Naive B cell (primary cell): ENCODE measurements at regions not wholly inside any gene's neighbourhood (a gene's known extent, or its start where the extent isn't known, plus 50 kb on each side); places are given as distances from the start of the nearest gene placed in this dataset.

ENCODE experiments used
- ATAC-seq, 2 donors: fragments of 150-1000 bp; cut with Tn5 transposase; 2 replicates each; pipeline ENCODE4 v1.10.0; 2021; ENCODE audit warnings: low read depth in 2 of 2, mild to moderate bottlenecking in 2 of 2, moderate library complexity in 2 of 2
- DNase-seq: peaks from one replicate; pipeline ENCODE4 v3.0.0; 2022
- H3K27ac Mint-ChIP-seq, 6 donors: one replicate each; pipeline ENCODE4 v1.8.0; 2020 to 2022; ENCODE audit warnings: mild to moderate bottlenecking in 6 of 6, mixed read lengths in 6 of 6, moderate library complexity in 5 of 6, inconsistent platforms in 2 of 6
- H3K27me3 Mint-ChIP-seq, 3 donors: one replicate each; pipeline ENCODE4 v1.8.0; 2021 to 2022; ENCODE audit warnings: mixed read lengths in 3 of 3, mild to moderate bottlenecking in 1 of 3
- H3K36me3 Mint-ChIP-seq, 2 donors: one replicate each; pipeline ENCODE4 v1.8.0; 2020 to 2022; ENCODE audit warnings: mixed read lengths in 2 of 2, inconsistent platforms in 1 of 2, mild to moderate bottlenecking in 1 of 2
- H3K4me1 Mint-ChIP-seq, 3 donors: one replicate each; pipeline ENCODE4 v1.8.0; 2020 to 2022; ENCODE audit warnings: mixed read lengths in 3 of 3, inconsistent platforms in 1 of 3, mild to moderate bottlenecking in 1 of 3, moderate library complexity in 1 of 3
- H3K4me3 Mint-ChIP-seq, 8 donors: one replicate each; pipeline ENCODE4 v1.8.0; 2020 to 2022; ENCODE audit warnings: mild to moderate bottlenecking in 8 of 8, mixed read lengths in 8 of 8, moderate library complexity in 8 of 8, inconsistent platforms in 2 of 8
- H3K9me3 Mint-ChIP-seq, 7 donors: one replicate each; pipeline ENCODE4 v1.8.0; 2020 to 2022; ENCODE audit warnings: mixed read lengths in 7 of 7, mild to moderate bottlenecking in 5 of 7, inconsistent platforms in 2 of 7, moderate library complexity in 1 of 7

DNA sequence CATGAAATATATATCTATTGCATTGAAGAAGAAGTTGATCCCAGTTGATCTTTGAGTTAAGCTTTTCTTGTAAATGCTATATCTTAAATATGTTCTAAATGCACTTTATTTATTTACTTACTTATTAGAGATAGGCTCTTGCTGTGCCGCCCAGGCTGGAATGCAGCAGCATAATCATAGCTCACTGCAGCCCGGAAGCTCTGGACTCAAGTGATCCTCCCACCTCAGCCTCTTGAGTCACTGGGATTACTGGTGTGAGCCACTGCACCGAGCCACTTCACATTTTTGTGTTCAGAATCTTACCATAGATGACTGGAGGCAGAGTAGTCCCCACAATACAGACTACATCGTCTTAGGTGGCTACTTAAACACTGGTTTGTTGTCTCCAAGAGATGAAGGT is 324.3 kb upstream of the SLIT2 start:
- Mint-ChIP-seq H3K4me3 (no peak overlapping the region), H3K27me3 (no peaks in the 10 kb centered on the region), H3K27ac (no peak overlapping the region), H3K9me3 (peaks cover 0 to 7% (median 2%) of the 10 kb centered on the region in 7 donors), H3K4me1 (no peaks in the 10 kb centered on the region), H3K36me3 (no peaks in the 10 kb centered on the region)
- ATAC-seq (no peak), DNase-seq (no peak)

DNA sequence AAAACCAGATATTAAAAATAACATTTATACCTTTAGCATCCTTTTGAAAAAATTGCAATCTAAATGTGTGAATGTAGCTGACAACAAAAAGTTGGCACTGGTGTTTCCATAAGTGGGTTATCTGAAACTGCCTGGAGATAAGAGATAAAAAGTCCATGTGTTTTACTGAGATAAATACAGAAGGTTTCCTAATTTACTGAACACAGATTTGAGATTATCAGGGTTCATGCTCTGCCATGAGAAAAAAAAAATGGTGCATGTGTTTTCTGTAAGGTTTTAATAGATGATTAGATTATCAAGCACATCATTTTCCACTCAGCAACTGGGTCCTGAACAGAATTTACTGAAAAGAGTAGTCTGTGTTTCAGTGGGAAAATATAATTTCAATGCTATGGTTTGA is 326.2 kb upstream of the SLIT2 start:
- DNase-seq (no peak), ATAC-seq (no peak)
- H3K36me3 Mint-ChIP-seq, result no peaks in the 10 kb centered on the region
- no peak overlapping the region for H3K27ac Mint-ChIP-seq
- no peaks in the 10 kb centered on the region for H3K27me3 Mint-ChIP-seq
- H3K4me1 Mint-ChIP-seq, result no peaks in the 10 kb centered on the region
- H3K9me3 Mint-ChIP-seq, result peaks cover 0 to 7% (median 0%) of the 10 kb centered on the region in 7 donors
- no peak overlapping the region for H3K4me3 Mint-ChIP-seq

DNA sequence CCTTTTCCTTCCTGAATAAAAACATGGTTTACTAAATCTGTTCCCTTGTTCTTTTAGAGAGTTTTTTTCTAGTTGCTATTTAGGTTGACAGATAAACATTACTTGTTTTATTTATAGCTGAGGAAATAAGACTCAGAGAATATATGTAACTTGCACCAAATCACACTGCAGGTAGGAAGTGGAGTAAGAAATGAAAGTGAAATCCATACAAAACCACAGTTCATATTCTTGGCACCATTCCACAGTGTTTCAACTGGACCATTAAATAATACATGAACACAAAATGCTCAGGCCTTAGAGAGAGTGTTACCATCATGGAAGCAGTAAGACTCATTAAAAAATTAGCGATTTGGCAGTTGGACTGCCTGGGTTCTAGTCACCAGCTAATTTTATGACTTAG is 326.9 kb upstream of the SLIT2 start:
- DNase-seq, result no peak
- no peaks in the 10 kb centered on the region for H3K36me3 Mint-ChIP-seq
- no peaks in the 10 kb centered on the region for H3K27me3 Mint-ChIP-seq
- peaks cover 0 to 7% (median 0%) of the 10 kb centered on the region in 7 donors for H3K9me3 Mint-ChIP-seq
- H3K27ac Mint-ChIP-seq, result no peak overlapping the region
- no peak overlapping the region for H3K4me3 Mint-ChIP-seq
- no peaks in the 10 kb centered on the region for H3K4me1 Mint-ChIP-seq
- no peak for ATAC-seq

DNA sequence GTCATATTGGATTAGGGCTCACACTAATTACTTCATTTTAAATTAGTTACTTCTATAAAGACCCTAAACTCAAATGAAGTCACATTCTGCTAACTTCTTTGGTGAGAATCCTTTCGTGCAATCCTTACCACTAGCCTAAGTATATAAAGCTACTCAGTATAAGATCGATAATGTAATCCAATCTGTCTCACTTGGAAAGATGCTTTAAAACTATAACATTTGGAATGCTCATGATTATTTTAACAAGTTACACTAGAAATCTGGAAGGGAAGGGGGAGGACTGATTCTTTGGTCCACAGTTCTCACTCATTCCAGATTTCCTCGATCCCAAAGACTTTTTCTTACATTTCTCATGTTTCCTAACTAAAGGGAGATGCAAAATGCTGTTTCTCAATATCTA is 336.4 kb upstream of the SLIT2 start:
- H3K27me3 Mint-ChIP-seq, result no peaks in the 10 kb centered on the region
- H3K4me1 Mint-ChIP-seq, result no peaks in the 10 kb centered on the region
- peaks cover 4 to 33% (median 9%) of the 10 kb centered on the region in 7 donors for H3K9me3 Mint-ChIP-seq
- ATAC-seq (no peak), DNase-seq (no peak)
- peak overlapping the region in 1 of 6 donors; percentile 16 for H3K27ac Mint-ChIP-seq
- no peak overlapping the region for H3K4me3 Mint-ChIP-seq
- no peaks in the 10 kb centered on the region for H3K36me3 Mint-ChIP-seq

DNA sequence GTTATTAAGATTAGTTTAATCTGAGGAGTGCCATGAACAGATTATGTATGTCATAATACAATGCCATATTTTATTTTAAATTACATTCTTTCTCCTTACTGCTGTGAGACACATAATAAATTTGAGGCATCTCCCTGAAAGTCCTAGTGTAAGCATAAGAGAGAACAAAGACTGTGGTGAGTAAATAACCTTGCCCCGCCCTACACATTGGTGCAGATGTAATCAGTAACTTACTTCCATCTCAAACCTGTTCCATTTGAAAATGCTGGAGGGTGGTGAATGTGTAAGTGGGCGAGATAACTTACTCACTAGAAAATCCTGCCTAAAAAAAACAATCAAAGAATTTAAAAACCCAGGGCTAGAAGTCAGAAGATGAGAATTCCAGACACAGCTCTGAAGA is 338.1 kb upstream of the SLIT2 start:
- no peak for ATAC-seq
- Mint-ChIP-seq H3K27me3 (no peaks in the 10 kb centered on the region), H3K4me3 (no peak overlapping the region), H3K4me1 (no peaks in the 10 kb centered on the region), H3K27ac (no peak overlapping the region), H3K9me3 (peaks cover 3 to 24% (median 9%) of the 10 kb centered on the region in 7 donors), H3K36me3 (no peaks in the 10 kb centered on the region)
- DNase-seq, result no peak

DNA sequence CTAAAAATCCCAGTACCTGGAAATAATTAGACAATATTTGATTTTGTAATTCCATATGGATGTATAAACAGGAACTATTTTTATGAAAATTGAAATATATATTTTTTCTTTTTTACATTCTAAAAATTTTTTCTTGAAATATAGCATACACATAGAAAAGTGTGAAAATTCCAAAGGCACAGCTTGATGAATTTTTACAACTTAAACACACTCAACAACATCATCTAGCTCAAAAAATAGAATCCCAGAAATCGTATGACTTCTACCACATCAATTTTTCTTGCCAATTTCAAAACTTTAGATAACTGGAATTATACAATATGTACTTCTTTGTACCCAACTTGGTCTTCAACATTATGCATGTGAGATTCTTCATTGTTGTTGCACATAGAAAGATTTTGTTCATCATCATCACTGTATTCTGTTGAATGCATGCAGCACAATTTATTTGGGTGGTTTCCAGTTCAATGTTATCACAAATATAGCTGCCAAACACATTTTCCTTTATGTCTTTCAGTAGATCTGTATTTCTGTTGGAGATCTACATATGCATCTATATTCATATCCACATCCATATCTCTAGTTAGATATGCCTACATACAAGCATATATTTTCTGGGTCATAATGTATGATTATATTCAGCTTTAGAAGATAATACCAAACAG is 340.7 kb upstream of the SLIT2 start:
- Mint-ChIP-seq H3K36me3 (no peaks in the 10 kb centered on the region), H3K9me3 (peaks cover 0 to 9% (median 3%) of the 10 kb centered on the region in 7 donors), H3K27me3 (no peaks in the 10 kb centered on the region), H3K4me1 (no peaks in the 10 kb centered on the region), H3K27ac (no peak overlapping the region), H3K4me3 (no peak overlapping the region)
- ATAC-seq, result no peak
- no peak for DNase-seq

DNA sequence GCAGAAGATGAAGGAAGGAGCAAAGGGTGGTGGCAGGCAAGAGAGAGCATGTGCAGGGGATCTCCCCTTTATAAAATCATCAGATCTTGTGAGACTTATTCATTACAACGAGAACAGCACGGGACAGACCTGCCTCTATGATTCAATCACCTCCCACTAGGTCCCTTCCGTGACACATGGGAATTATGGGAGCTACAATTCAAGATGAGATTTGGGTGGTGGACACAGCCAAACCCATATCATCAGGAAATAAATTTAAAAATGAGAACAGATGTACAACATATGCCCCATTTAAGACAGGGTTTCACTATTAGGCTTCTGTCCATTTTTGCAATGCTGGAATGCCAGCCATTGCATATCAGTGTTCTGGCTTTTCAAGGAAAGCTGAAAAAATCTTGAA is 346.7 kb upstream of the SLIT2 start:
- Mint-ChIP-seq H3K9me3 (peaks cover 0 to 4% (median 0%) of the 10 kb centered on the region in 7 donors), H3K27ac (no peak overlapping the region), H3K4me1 (no peaks in the 10 kb centered on the region), H3K4me3 (no peak overlapping the region), H3K36me3 (no peaks in the 10 kb centered on the region), H3K27me3 (no peaks in the 10 kb centered on the region)
- DNase-seq (no peak), ATAC-seq (no peak)

DNA sequence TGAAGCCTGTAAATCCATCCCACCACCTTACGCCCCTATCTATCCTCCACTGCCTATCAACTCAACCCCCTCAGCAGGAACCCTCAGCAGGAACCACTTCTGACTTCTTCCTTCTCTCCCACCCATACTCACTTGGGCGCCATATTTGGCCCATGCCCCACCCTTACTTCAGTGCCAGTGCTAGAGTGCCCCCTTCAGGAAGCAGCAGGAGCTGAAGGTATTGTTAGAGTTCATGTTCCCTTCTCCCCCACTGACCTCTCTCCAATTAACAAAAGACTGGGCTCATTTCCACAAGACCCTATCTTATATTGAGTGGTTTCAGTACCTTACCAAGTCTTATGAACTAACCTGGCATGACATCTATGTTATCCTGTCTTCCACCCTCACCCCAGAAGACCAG is 363.1 kb upstream of the SLIT2 start:
- no peak for ATAC-seq

DNA sequence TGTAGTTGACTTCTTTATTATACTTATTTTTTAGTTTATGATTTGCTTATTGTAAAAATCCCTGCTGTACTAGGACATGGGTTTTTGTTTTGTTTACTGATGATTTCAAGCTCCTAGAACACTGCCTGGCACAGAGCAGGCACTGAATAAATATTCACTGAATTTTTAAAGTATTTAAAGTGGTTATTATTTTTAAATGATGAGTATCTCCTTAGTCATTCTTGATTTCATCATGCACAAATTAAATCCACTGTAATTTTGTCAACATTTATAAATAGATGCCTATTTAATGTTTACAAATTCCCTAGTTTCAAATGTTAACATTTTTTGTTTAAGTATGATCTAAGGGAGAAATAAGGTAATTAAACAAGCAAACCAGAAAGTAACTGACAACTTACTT is 367.9 kb upstream of the SLIT2 start:
- no peak for ATAC-seq
- Mint-ChIP-seq H3K27ac (no peak overlapping the region), H3K4me1 (no peaks in the 10 kb centered on the region), H3K9me3 (peaks cover 3 to 11% (median 7%) of the 10 kb centered on the region in 7 donors), H3K4me3 (no peak overlapping the region), H3K36me3 (no peaks in the 10 kb centered on the region), H3K27me3 (no peaks in the 10 kb centered on the region)
- no peak for DNase-seq

More for the DNA sequence above, 363.1 kb upstream of the SLIT2 start:
- no peak overlapping the region for H3K4me3 Mint-ChIP-seq
- no peak for DNase-seq
- H3K27me3 Mint-ChIP-seq, result no peaks in the 10 kb centered on the region
- H3K9me3 Mint-ChIP-seq, result peaks cover 0 to 13% (median 8%) of the 10 kb centered on the region in 7 donors
- H3K4me1 Mint-ChIP-seq, result no peaks in the 10 kb centered on the region
- no peaks in the 10 kb centered on the region for H3K36me3 Mint-ChIP-seq
- H3K27ac Mint-ChIP-seq, result no peak overlapping the region

DNA sequence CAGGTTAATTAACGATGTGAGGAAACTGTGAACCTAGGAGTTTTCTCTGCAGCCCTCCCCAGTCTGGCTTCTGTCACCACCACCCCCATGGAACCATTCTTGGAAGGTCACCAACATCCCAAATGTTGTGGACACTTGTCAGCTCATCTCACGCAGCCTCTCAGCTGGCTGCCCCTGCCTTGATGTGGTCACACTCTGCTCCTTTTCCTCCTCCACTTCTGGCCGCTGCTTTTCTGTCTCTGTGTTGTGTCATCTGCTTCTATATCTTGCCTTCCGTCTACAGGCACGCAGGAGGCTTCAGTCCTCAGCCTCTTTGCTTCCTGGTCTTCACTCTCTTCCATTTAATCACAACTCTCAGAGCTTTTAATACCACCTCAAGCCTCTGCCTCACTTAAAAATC is 371.5 kb upstream of the SLIT2 start:
- no peak overlapping the region for H3K4me3 Mint-ChIP-seq
- H3K27me3 Mint-ChIP-seq, result no peaks in the 10 kb centered on the region
- H3K9me3 Mint-ChIP-seq, result peaks cover 0 to 4% (median 1%) of the 10 kb centered on the region in 7 donors
- no peaks in the 10 kb centered on the region for H3K4me1 Mint-ChIP-seq
- H3K36me3 Mint-ChIP-seq, result no peaks in the 10 kb centered on the region
- DNase-seq, result no peak
- no peak overlapping the region for H3K27ac Mint-ChIP-seq
- ATAC-seq, result no peak

DNA sequence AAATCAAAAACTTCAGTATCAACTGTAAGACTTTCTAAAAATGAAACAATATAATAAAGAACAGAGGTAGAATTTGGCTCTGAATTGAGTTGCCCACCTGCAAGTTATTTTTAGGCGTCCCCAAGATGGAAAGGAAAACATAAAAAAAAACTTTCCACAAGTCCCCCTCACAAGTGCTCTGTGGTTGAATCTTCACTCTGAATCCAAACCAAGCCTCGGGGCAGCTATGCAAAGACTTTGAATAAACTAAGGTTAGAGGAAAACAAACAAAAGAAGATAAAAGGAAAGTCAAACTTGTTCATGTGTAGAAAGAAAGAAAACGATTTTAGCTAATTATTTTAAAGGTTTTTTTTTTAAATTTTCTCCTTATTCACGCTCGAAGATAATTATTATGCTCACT is 372.4 kb upstream of the SLIT2 start:
- H3K27me3 Mint-ChIP-seq, result no peaks in the 10 kb centered on the region
- H3K4me1 Mint-ChIP-seq, result no peaks in the 10 kb centered on the region
- H3K27ac Mint-ChIP-seq, result no peak overlapping the region
- ATAC-seq (no peak), DNase-seq (no peak)
- no peak overlapping the region for H3K4me3 Mint-ChIP-seq
- no peaks in the 10 kb centered on the region for H3K36me3 Mint-ChIP-seq
- H3K9me3 Mint-ChIP-seq, result peaks cover 0 to 4% (median 1%) of the 10 kb centered on the region in 7 donors

DNA sequence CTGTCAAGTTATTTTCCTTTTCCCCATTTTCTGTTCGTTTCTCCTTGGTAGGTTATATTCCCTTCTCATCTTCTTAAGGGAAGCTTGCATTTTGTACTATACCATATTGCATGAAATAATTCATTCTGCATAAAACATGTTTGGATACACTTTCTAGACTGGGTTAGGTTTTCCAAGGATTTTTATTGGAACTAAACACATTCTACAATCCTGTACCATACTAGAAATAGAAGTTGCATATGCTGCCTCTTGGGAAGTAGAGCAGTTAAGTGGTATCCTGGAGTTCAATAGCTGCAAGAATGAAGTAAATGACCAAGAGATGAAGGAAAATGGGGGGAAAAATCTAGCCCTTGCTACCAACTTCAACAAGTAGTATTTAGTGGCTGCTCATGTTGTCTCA is 393.7 kb upstream of the SLIT2 start:
- no peak for ATAC-seq
- Mint-ChIP-seq H3K36me3 (no peaks in the 10 kb centered on the region), H3K4me1 (no peaks in the 10 kb centered on the region), H3K27me3 (no peaks in the 10 kb centered on the region), H3K4me3 (no peak overlapping the region), H3K27ac (no peak overlapping the region), H3K9me3 (peaks cover 0 to 9% (median 6%) of the 10 kb centered on the region in 7 donors)
- no peak for DNase-seq

DNA sequence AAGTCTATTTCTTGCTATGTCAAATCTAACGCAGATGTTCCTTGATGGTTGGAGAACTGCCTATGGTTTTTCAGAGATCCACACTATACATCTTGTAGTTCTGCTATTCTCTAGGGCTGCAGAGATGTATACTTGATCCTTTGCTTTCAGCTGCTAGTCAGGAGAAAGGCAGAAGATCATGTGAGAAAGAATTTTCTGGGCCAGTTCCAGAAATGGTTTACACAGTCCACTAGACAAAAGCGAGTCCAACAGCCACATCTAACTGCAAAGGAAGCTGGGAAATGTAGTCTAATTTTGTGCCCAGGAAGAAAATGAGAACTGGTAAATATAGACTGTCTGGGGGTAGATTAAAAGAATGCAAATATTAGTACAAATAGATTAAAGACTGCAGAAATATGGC is 394.3 kb upstream of the SLIT2 start:
- no peak overlapping the region for H3K4me3 Mint-ChIP-seq
- H3K36me3 Mint-ChIP-seq, result no peaks in the 10 kb centered on the region
- ATAC-seq (no peak), DNase-seq (no peak)
- H3K27ac Mint-ChIP-seq, result no peak overlapping the region
- H3K4me1 Mint-ChIP-seq, result no peaks in the 10 kb centered on the region
- H3K9me3 Mint-ChIP-seq, result peaks cover 2 to 9% (median 7%) of the 10 kb centered on the region in 7 donors
- no peaks in the 10 kb centered on the region for H3K27me3 Mint-ChIP-seq

DNA sequence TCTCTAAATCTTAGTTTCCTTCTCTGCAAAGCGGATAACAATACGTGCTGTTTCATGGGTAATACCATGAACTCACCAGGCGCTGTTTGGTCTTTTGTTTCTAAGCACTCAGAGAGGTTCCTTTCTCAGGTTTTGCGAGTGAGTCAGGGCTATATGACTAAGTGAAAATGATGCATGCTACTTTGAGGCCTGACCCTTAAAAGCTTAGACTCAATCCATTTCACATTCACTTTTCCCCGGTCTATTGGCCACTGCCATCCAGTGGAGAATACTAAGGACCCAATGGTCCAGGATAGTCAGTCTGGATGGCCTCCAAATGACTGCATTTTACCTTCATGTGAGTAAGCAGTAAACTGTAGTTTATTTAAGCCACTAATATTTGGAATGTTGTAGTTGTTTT is 400.8 kb upstream of the SLIT2 start:
- no peak overlapping the region for H3K27ac Mint-ChIP-seq
- DNase-seq (no peak), ATAC-seq (no peak)
- H3K4me1 Mint-ChIP-seq, result no peaks in the 10 kb centered on the region
- no peak overlapping the region for H3K4me3 Mint-ChIP-seq
- no peaks in the 10 kb centered on the region for H3K36me3 Mint-ChIP-seq
- peaks cover 0 to 7% (median 2%) of the 10 kb centered on the region in 7 donors for H3K9me3 Mint-ChIP-seq
- no peaks in the 10 kb centered on the region for H3K27me3 Mint-ChIP-seq

DNA sequence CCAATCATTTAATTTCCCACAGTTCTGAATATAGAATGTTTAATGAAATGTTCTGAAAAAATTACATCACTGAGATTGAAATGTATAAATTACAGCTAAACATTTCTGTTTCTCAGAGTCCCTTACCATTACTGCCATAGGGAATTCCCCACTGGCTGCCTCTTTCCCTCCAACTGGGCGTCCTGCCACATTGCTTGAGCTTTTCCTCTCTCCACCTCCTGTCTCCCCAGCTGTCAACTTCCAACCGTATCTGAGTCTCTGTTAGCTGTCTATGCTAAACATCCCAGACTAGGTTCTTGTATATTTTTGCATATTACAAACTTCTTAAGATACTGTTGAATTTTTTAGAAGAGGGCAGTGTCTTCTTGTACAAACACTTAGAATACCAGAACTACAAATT is 407.3 kb upstream of the SLIT2 start:
- peaks cover 0 to 8% (median 2%) of the 10 kb centered on the region in 7 donors for H3K9me3 Mint-ChIP-seq
- no peaks in the 10 kb centered on the region for H3K36me3 Mint-ChIP-seq
- no peak overlapping the region for H3K27ac Mint-ChIP-seq
- no peaks in the 10 kb centered on the region for H3K4me1 Mint-ChIP-seq
- DNase-seq, result no peak
- no peaks in the 10 kb centered on the region for H3K27me3 Mint-ChIP-seq
- ATAC-seq, result no peak
- no peak overlapping the region for H3K4me3 Mint-ChIP-seq
